ENCODE measurements at regions not wholly inside any gene's neighbourhood (a gene's known extent, or its start where the extent isn't known, plus 50 kb on each side); places are given as distances from the start of the nearest gene placed in this dataset.

DNA sequence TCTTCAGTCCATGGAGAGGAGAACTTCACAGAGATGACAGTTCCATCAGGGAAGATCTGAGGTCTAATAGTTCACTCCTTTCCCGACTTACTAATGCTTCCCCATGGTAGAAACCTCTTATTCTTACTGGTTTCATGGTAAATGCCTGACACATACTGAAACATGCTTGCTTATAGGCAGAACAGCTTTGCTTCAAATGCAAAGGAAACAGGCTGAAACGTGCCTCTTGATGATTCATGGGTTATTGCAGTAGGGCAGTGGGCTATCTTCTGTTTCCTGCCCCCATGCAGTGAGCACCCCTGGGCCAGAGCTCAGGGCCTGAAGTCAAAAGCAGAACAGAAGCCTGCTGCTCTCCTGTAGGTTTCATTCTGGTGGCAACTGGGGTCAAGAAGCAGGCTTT, 223.5 kb downstream of the RDH14 start:
- TF ChIP-seq, protein P1, sequence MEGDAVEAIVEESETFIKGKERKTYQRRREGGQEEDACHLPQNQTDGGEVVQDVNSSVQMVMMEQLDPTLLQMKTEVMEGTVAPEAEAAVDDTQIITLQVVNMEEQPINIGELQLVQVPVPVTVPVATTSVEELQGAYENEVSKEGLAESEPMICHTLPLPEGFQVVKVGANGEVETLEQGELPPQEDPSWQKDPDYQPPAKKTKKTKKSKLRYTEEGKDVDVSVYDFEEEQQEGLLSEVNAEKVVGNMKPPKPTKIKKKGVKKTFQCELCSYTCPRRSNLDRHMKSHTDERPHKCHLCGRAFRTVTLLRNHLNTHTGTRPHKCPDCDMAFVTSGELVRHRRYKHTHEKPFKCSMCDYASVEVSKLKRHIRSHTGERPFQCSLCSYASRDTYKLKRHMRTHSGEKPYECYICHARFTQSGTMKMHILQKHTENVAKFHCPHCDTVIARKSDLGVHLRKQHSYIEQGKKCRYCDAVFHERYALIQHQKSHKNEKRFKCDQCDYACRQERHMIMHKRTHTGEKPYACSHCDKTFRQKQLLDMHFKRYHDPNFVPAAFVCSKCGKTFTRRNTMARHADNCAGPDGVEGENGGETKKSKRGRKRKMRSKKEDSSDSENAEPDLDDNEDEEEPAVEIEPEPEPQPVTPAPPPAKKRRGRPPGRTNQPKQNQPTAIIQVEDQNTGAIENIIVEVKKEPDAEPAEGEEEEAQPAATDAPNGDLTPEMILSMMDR (IDR thresholded peaks at IDR 0.05; ENCODE audit: low read depth, low read length): no peak
- H3K4me3 ChIP-seq (ENCODE audit: low read depth, low read length): no peak overlapping the region

DNA sequence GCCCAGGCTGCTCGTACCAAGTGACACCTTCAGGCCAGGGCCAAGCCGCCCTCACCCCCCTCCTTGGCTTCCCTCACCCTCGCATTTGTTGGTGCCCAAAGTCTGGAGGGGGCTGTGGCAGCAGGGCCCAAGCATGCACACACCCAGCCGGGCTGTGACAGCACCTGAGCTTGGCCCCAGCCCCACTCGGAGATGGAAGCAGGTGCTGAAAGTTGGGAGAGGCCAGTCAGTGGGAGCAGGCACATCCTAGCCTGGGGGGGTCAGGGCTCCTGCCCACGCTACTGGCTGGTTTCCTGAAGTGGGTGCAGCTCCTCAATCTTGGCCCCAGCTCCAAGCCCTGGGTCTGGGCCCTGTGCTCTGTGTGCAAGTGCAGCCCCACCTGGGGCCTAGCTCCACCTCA, 228.0 kb downstream of the RDH14 start:
- TF ChIP-seq, protein P1 (IDR thresholded peaks at IDR 0.05; ENCODE audit: low read depth, low read length): no peak
- H3K4me3 ChIP-seq (ENCODE audit: low read depth, low read length): no peak overlapping the region

DNA sequence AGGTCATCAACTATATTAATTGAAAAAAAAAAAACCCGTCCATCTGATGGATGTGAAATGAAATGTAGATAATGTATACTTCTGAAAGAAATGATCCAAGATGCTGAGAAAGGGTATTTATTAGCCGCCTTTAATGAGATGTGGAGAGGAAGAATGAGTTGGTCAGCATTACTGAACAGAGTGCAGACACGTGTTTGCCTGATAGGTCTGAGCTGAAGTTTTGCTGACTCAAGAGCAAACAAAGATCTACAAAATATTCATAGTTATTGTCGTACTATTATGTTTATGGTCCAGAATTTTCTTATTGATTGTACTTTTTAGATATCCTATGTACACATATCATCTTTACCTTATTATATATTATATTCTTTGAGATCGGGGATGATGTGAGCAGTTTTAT, 235.3 kb downstream of the RDH14 start:
- no peak overlapping the region for H3K4me3 ChIP-seq (ENCODE audit: low read depth, low read length)
- TF ChIP-seq, protein P1 (IDR thresholded peaks at IDR 0.05; ENCODE audit: low read depth, low read length): no peak

DNA sequence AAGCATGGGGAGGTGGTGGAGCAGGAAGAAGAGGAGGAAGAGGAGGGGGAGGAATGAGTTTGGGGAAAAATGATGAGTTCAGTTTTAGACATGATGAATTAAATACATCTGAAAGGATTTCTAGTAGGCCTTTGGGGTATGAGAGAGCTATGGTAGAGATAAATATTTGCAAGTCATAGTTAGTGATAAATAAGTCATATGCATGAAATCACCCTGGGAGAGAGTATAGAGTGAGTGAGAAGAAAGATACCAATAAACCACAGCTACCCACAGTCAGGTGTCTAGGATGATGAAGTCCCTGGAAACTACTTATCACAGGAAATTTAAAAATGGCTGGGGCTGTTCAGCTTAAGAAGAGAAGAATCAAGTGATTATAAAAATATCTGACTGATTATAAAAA, 240.5 kb downstream of the RDH14 start:
- TF ChIP-seq, protein P1 (IDR thresholded peaks at IDR 0.05; ENCODE audit: low read depth, low read length): no peak
- H3K4me3 ChIP-seq (ENCODE audit: low read depth, low read length): no peak overlapping the region

GRCh38 chr2:18317017-18317416, 243.4 kb downstream of the RDH14 start:
- TF ChIP-seq, protein P1 (IDR thresholded peaks at IDR 0.05; ENCODE audit: low read depth, low read length): no peak
- H3K4me3 ChIP-seq (ENCODE audit: low read depth, low read length): no peak overlapping the region

DNA sequence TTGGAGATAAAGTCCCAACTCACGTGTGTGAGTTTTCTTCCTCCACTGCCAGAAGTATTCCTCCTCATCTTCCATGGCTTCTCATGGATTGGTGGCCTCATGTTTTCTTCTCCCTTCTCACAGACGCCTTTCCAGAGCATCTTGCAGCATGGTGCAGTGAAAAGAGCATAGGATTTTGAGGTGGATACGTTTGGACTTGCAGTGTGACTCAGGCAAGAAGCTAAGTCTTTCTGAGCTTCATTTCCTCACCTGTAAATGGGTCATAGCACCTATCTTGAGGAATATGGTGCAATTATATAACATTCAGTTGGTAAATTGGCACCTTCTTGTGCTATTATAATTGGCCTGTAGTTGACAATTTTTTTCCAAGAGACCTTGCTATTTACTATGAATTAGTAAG, 247.6 kb downstream of the RDH14 start:
- TF ChIP-seq, protein P1 (IDR thresholded peaks at IDR 0.05; ENCODE audit: low read depth, low read length): no peak
- no peak overlapping the region for H3K4me3 ChIP-seq (ENCODE audit: low read depth, low read length)

DNA sequence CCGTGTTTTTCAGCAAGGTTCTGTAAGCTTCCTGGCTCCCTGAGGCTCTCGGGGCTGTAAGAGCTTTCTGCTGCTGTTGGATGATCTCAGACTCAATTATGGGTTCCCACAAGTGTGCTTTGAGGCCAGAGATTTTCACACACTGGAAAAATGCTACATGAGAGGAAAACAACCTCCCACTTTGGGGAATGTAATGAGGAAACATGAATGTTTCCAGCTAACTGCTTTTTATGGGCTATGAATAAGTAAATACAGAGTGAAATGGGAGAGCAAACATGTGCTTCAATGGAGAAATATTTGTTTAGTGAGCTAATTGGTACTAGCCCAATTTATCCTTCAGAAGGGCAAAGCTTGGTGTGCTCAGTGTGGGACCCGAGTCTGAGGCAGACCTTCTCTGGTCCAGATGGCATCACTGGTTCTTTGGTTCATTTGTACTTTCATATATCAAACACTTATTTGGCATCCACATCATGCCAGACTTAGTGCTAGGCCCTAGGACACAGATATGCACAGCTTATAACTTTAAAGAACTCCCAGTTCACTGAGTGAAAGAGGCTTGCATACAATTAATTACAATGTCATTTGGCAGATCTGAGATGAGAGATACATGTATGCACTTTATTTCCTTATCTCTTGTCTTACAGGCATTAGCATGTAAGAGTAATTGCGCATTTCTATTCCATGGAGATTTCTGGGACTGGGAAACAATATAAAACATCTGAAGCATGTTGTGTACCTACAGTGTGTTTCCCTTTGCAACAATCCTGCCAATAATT, 248.8 kb downstream of the RDH14 start:
- TF ChIP-seq, protein P1 (IDR thresholded peaks at IDR 0.05; ENCODE audit: low read depth, low read length): no peak
- no peak overlapping the region for H3K4me3 ChIP-seq (ENCODE audit: low read depth, low read length)
